HepG2 (cell line): ENCODE measurements at regions not wholly inside any gene's neighbourhood (a gene's known extent, or its start where the extent isn't known, plus 50 kb on each side); places are given as distances from the start of the nearest gene placed in this dataset.

Experiments used
- ATAC-seq: fragments of 200-7000 bp; cut with Tn5 transposase; 3 replicates; pipeline ENCODE4 v1.9.1; 2020; ENCODE audit warnings: mild to moderate bottlenecking, moderate library complexity
- BruUV-seq: library from RNA; stranded (reverse); fragments of 400-500 nt; replicated peaks from 2 replicates; lab custom pipeline; 2021; lab: Mats Ljungman, UMichigan
- CTCF ChIA-PET: fragments of 300-600 bp; formaldehyde crosslinking; extraction: SDS; loops from one replicate; lab custom pipeline; 2021; ENCODE audit warnings: low total read pairs, inconsistent platforms, low intra/inter-chr PET ratio; lab: Yijun Ruan, JAX
- POLR2A ChIA-PET: fragments of 350-600 bp; sonication (Branson Sonifier 250); formaldehyde crosslinking; loops from one replicate; lab custom pipeline; 2020; ENCODE audit warnings: antibody characterized with exemption, inconsistent platforms; lab: Yijun Ruan, JAX
- DNase-seq: peaks from one replicate; pipeline ENCODE4 v3.0.0-alpha.2; 2015; ENCODE audit warnings: low spot score
- FAIRE-seq: peaks from 3 replicates; lab custom pipeline; 2011; peaks lifted over from hg19 to GRCh38; lab: Jason Lieb, UNC
- H2AFZ ChIP-seq: one replicate; pipeline ENCODE4 v1.6.1; 2011; ENCODE audit warnings: low read length, inconsistent platforms
- H3K27ac ChIP-seq: fragments of 300-600 bp; 3 replicates; pipeline ENCODE4 v1.8.0; 2011; ENCODE audit warnings: mixed run types, mild to moderate bottlenecking, mixed read lengths, low read length, inconsistent platforms; ENCODE audit not compliant: insufficient read depth; ENCODE audit errors: extremely low read length
- H3K27me3 ChIP-seq, 2 experiments: fragments of 200-600 bp in 1 of 2; 2 replicates in 1 of 2; 3 replicates in 1 of 2; pipeline versions ENCODE4 v1.6.0 to v1.8.0; 2011; ENCODE audit warnings: low read length in 2 of 2, mild to moderate bottlenecking in 2 of 2, moderate library complexity in 2 of 2, inconsistent platforms in 1 of 2; ENCODE audit not compliant: insufficient read depth in 2 of 2, control insufficient read depth in 1 of 2
- H3K36me3 ChIP-seq, 2 experiments: fragments of 200-600 bp in 1 of 2; replicated peaks in 1 of 2; 2 replicates in 1 of 2; 3 replicates in 1 of 2; pipeline versions ENCODE4 v1.5.1 to v1.8.0; 2011; ENCODE audit warnings: low read length in 2 of 2, inconsistent platforms in 1 of 2; ENCODE audit not compliant: insufficient read depth in 2 of 2, control insufficient read depth in 1 of 2
- H3K4me1 ChIP-seq: 2 replicates; pipeline ENCODE4 v1.5.1; 2012; ENCODE audit warnings: low read length, inconsistent platforms; ENCODE audit not compliant: insufficient read depth
- H3K4me2 ChIP-seq: 2 replicates; pipeline ENCODE4 v1.6.0; 2011; ENCODE audit warnings: low read depth, low read length, inconsistent platforms
- H3K4me3 ChIP-seq, 3 experiments: fragments of 200-600 bp in 1 of 3; sonication (generic), shearing (Covaris generic) in 1 of 3; replicated peaks in 1 of 3; 2 replicates each; pipeline ENCODE4 v1.5.1; 2011 to 2016; ENCODE audit warnings: low read length in 3 of 3, inconsistent platforms in 2 of 3, low read depth in 2 of 3, mild to moderate bottlenecking in 2 of 3, control low read depth in 1 of 3, mixed read lengths in 1 of 3; ENCODE audit not compliant: insufficient read depth in 1 of 3
- H3K79me2 ChIP-seq: one replicate; pipeline ENCODE4 v1.6.1; 2011; ENCODE audit warnings: low read length, inconsistent platforms; ENCODE audit not compliant: insufficient read depth
- H3K9ac ChIP-seq: 2 replicates; pipeline ENCODE4 v1.6.0; 2011; ENCODE audit warnings: mild to moderate bottlenecking, low read depth, low read length, inconsistent platforms; ENCODE audit not compliant: insufficient read depth
- H3K9me3 ChIP-seq: 2 replicates; pipeline ENCODE4 v1.5.1; 2012; ENCODE audit warnings: mild to moderate bottlenecking, low read length
- H4K20me1 ChIP-seq: 2 replicates; pipeline ENCODE4 v1.6.0; 2011; ENCODE audit warnings: inconsistent platforms, mild to moderate bottlenecking, low read length, moderate library complexity; ENCODE audit not compliant: insufficient read depth
- CERS6 ChIP-seq: sonication (generic); formaldehyde crosslinking; IDR thresholded peaks from 2 replicates; pipeline ENCODE4 v1.5.0; 2020; ENCODE audit warnings: missing genetic modification reagents
- DMTF1 ChIP-seq: sonication (generic); formaldehyde crosslinking; IDR thresholded peaks from 2 replicates; pipeline ENCODE4 v1.4.0; 2020; ENCODE audit warnings: mild to moderate bottlenecking, missing genetic modification reagents
- DR1 ChIP-seq: sonication (generic); formaldehyde crosslinking; IDR thresholded peaks from 2 replicates; pipeline ENCODE4 v1.8.0; 2021; ENCODE audit warnings: mild to moderate bottlenecking, missing genetic modification reagents, inconsistent platforms
- GRHL1 ChIP-seq: sonication (generic); formaldehyde crosslinking; conservative IDR thresholded peaks from 2 replicates; pipeline ENCODE4 v1.8.0; 2022; ENCODE audit warnings: missing genetic modification reagents
- MATR3 ChIP-seq: sonication (generic); formaldehyde crosslinking; IDR thresholded peaks from 2 replicates; pipeline ENCODE4 v1.4.0; 2020; ENCODE audit warnings: missing genetic modification reagents
- RELA ChIP-seq: sonication (generic); formaldehyde crosslinking; IDR thresholded peaks from 2 replicates; pipeline ENCODE4 v1.4.0; 2020; ENCODE audit warnings: missing genetic modification reagents
- STAT5B ChIP-seq: sonication (generic); formaldehyde crosslinking; IDR thresholded peaks from 2 replicates; pipeline ENCODE4 v1.4.0; 2020; ENCODE audit warnings: missing genetic modification reagents
- THAP8 ChIP-seq: sonication (generic); formaldehyde crosslinking; IDR thresholded peaks from 2 replicates; pipeline ENCODE4 v1.5.1; 2020; ENCODE audit warnings: missing genetic modification reagents, mild to moderate bottlenecking, borderline replicate concordance
- TRAFD1 ChIP-seq: sonication (generic); formaldehyde crosslinking; IDR thresholded peaks from 2 replicates; pipeline ENCODE4 v1.5.1; 2020; ENCODE audit warnings: missing genetic modification reagents, mild to moderate bottlenecking, borderline replicate concordance
- ZNF691 ChIP-seq: sonication (generic); formaldehyde crosslinking; IDR thresholded peaks from 2 replicates; pipeline ENCODE4 v1.4.0; 2020; ENCODE audit warnings: missing genetic modification reagents, low read depth, mild to moderate bottlenecking, borderline replicate concordance
- ZSCAN12 ChIP-seq: sonication (generic); formaldehyde crosslinking; IDR thresholded peaks from 2 replicates; pipeline ENCODE4 v1.9.0; 2021; ENCODE audit warnings: mild to moderate bottlenecking, missing genetic modification reagents
- WGBS: methylation state at CpG from one replicate; pipeline ENCODE4 v1.1.6; 2017; ENCODE audit warnings: low lambda C conversion rate; 5-methylcytosine and 5-hydroxymethylcytosine counted together
- in situ Hi-C: cut with HindIII; loops from 2 replicates; pipeline ENCODE4 v1.10.0; 2017; ENCODE audit warnings: low pct_unique_long_range_greater_than_20kb; ENCODE audit not compliant: extremely low pct_ligation_motif_present
- intact Hi-C: fragments of 100-400 bp; cut with micrococcal nuclease; formaldehyde crosslinking; loops from one replicate; pipeline ENCODE4 v1.10.0; 2022; ENCODE audit not compliant: unreplicated experiment

GRCh38 chr1:98019747-98020146 is 98.9 kb upstream of the DPYD start:
- Histone ChIP-seq H3K4me3 (no peak overlapping the region), H3K27ac (no peak overlapping the region), H4K20me1 (no peaks in the 10 kb centered on the region), H3K9ac (no peak overlapping the region), H3K4me1 (no peaks in the 10 kb centered on the region), H3K27me3 (no peaks in the 10 kb centered on the region), H2AFZ (no peak overlapping the region), H3K9me3 (no peaks in the 10 kb centered on the region), H3K4me2 (no peak overlapping the region), H3K36me3 (no peaks in the 10 kb centered on the region), H3K79me2 (no peaks in the 10 kb centered on the region)
- ChIA-PET CTCF (no interaction called here), POLR2A (no interaction called here)
- WGBS = 5% methylated on average over 2 of the region's 2 CpGs
- intact Hi-C loops = no loop called here
- DNase-seq (no peak), FAIRE-seq (no peak), ATAC-seq (no peak)
- no peak for TF ChIP-seq ZSCAN12 (CRISPR knock-in tag)
- TF ChIP-seq DR1 (CRISPR knock-in tag) = no peak
- no peak for TF ChIP-seq THAP8 (CRISPR knock-in tag)
- no peak for TF ChIP-seq DMTF1 (CRISPR knock-in tag)
- TF ChIP-seq ZNF691 (CRISPR knock-in tag) = no peak
- no peak for TF ChIP-seq CERS6 (CRISPR knock-in tag)
- no peak for TF ChIP-seq MATR3 (CRISPR knock-in tag)
- TF ChIP-seq TRAFD1 (CRISPR knock-in tag) = no peak
- TF ChIP-seq GRHL1 (CRISPR knock-in tag) = no peak
- no peak for TF ChIP-seq STAT5B (CRISPR knock-in tag)
- TF ChIP-seq RELA (CRISPR knock-in tag) = no peak
- in situ Hi-C loops = no loop called here
- no TSS peak for BruUV-seq
